GM10248 (cell line): ENCODE measurements at regions not wholly inside any gene's neighbourhood (a gene's known extent, or its start where the extent isn't known, plus 50 kb on each side); places are given as distances from the start of the nearest gene placed in this dataset.
"Not testable (repeated sequence)": the region's sequence is repeated elsewhere in the genome, so short reads cannot be mapped to it uniquely, and the experiment has no call there.

Source experiments
- CTCF ChIA-PET: fragments of 300-600 bp; sonication (Branson Sonifier 250); formaldehyde crosslinking; extraction: SDS; loops from one replicate; lab custom pipeline; 2021; ENCODE audit warnings: antibody characterized with exemption; lab: Yijun Ruan, JAX
- POLR2A ChIA-PET: fragments of 350-650 bp; sonication (Branson Sonifier 250); formaldehyde crosslinking; extraction: SDS; loops from one replicate; lab custom pipeline; 2020; ENCODE audit warnings: antibody characterized with exemption; lab: Yijun Ruan, JAX
- DNase-seq: peaks from one replicate; pipeline ENCODE4 v3.0.0; 2012; ENCODE audit errors: extremely low spot score
- TF ChIP-seq, protein P1 (sequence below): IDR thresholded peaks from 2 replicates; pipeline ENCODE4 v1.5.1; 2012; ENCODE audit warnings: mild to moderate bottlenecking, low read depth; ENCODE audit errors: extremely low read depth, missing control alignments, control extremely low read depth

DNA sequence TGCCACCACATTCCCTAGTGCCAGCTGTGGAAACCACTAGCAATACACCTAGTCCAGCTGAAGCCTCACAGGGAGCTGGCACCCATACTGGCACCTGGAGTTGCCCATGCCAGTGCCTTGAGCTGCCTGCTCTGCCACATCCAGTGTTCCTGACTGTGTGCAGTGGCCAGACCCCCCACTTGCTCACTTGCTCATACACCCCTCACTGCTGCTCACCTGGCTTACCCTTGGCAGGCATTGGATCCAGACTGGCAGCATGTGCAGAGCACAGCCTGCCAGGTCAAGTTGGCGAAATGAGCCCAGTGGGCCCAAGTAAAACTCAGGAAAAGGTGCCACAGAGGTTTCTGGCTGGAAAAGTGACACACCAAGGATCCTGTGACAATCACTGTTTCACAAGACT is 1618.6 kb upstream of the PRMT6 start:
- POLR2A ChIA-PET, result no interaction called here
- DNase-seq, result no peak
- TF ChIP-seq, protein P1, sequence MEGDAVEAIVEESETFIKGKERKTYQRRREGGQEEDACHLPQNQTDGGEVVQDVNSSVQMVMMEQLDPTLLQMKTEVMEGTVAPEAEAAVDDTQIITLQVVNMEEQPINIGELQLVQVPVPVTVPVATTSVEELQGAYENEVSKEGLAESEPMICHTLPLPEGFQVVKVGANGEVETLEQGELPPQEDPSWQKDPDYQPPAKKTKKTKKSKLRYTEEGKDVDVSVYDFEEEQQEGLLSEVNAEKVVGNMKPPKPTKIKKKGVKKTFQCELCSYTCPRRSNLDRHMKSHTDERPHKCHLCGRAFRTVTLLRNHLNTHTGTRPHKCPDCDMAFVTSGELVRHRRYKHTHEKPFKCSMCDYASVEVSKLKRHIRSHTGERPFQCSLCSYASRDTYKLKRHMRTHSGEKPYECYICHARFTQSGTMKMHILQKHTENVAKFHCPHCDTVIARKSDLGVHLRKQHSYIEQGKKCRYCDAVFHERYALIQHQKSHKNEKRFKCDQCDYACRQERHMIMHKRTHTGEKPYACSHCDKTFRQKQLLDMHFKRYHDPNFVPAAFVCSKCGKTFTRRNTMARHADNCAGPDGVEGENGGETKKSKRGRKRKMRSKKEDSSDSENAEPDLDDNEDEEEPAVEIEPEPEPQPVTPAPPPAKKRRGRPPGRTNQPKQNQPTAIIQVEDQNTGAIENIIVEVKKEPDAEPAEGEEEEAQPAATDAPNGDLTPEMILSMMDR, result no peak
- CTCF ChIA-PET, result interaction anchor here (1.4 to 1.5 kb wide), 2 partner anchors 10 to 18 kb away, joined by 3 read pairs; no protein-coding TSS in a partner anchor

DNA sequence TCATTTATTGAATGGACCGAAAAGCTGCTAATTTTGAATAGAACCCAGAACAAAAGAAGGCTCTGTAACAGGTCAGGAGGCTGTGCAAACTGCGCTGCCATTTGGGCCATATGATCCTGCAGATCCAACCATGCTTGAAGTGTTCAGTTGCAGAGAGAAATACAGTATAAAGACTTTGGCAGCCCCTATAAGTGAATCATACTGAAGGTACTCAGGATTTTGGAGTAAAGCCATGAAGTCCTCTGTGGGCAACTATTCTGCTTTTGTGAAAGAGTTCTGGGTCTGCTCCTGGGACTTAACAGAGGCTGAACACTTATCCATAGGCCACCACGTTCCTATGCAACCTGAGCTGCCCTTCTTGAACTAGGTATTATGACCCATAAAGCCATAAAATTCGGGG is 1613.6 kb upstream of the PRMT6 start:
- TF ChIP-seq, protein P1, result no peak
- POLR2A ChIA-PET, result no interaction called here
- DNase-seq, result no peak
- CTCF ChIA-PET, result interaction anchor here (2.1 kb wide), 1 partner anchor 12 kb away, joined by 5 read pairs; no protein-coding TSS in a partner anchor

DNA sequence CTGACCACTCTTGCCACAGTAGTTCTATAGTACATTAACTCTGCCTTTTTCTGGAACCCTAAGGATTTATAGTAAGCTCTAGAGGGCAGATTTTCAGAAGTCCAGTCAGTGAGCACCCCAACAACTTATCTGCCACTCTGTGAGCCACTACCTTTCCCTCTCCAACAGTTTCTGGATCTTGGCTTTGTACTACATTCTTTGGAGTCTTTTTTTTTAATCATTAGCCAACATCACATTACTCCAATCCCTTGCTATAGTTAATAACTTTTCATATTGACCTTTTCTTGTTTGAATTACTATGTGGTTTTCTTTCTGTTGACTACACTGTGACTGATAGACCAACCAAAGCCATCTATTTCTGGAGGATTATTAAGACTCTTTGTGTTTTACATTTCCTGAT is 1596.7 kb upstream of the PRMT6 start:
- CTCF ChIA-PET, result no interaction called here

DNA sequence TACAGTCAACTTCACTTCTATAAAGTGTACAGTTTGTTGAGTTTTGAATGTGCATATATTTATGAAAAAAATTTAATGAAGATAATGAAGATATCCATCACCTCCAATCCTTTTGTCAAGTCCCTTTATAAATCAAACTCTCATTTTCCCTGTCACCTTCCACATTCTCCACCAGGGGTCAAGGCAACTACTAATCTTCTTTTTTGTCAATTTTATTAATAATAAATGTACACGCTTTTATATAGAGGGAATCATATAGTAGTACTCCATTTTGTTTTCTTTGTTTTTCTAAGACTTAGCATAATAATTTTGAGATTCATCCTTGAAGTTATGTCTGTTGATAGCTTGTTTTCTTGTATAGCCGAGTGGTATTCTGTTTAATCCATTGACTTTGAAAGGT is 1594.2 kb upstream of the PRMT6 start:
- POLR2A ChIA-PET, result no interaction called here
- CTCF ChIA-PET, result no interaction called here
- no peak for DNase-seq
- TF ChIP-seq, protein P1, result no peak

More for the DNA sequence above, 1596.7 kb upstream of the PRMT6 start:
- DNase-seq, result no peak
- POLR2A ChIA-PET, result no interaction called here
- TF ChIP-seq, protein P1, result no peak

DNA sequence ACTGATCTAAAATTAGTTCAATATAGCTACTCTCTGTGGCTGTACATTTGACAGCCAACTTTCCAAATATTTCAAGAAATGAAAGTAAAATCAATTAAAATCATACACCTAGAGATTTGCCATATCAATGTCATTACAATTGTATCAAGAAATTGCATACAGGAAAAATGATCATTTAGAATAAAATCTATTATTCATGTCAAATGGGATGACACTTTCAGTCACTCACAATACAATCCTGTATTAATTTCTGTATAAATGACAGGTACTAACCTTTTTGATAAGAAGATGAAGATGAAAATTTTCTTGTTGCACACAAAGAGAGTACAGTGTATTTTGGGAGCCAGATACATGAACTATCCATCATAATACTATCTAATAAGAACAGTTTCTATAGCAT is 1588.9 kb upstream of the PRMT6 start:
- TF ChIP-seq, protein P1, result no peak
- no peak for DNase-seq
- CTCF ChIA-PET, result no interaction called here
- POLR2A ChIA-PET, result no interaction called here

DNA sequence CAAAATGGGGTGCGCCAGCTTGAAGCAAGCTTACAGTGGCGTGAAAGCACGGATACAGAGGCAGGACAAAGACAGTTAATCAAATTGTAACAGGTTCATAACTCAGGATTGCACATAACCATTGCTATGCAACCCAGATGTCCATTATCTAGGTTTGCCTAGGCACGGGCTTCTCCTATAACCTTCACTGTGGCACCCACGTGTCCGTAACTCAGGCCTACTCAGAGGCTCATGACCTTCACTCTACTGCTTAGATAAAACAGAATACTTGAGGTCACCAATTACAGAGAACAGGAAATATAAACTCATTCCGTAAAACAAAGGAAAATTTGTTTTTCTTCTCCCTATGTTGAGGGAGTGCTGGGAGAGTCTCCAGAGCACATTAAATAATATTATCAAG is 1585.9 kb upstream of the PRMT6 start:
- DNase-seq, POLR2A ChIA-PET: not testable (repeated sequence)
- CTCF ChIA-PET, result interaction anchor here (1.6 kb wide), 1 partner anchor 9 kb away, joined by 4 read pairs; no protein-coding TSS in a partner anchor

DNA sequence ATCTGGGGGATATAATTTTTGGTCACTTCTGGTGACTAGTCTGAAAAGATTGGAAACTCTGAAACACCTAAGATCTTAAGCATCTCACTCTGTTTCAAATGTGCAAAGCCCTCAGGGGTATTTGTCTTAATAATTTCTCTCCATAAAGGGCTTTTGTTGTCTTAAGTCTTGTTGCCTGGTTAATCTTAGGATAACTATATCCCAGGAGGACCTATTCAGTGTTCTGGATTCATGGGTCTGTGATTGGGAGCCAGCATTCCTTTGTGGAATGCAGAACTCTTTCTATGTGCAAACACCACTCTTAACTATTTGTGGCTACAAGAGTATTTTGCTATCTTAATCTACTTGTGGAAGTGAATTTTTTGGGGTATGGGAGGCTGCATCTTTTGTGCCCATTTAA is 1573.0 kb upstream of the PRMT6 start:
- TF ChIP-seq, protein P1, result no peak
- ChIA-PET CTCF (no interaction called here), POLR2A (no interaction called here)
- DNase-seq, result no peak
